Endodermal cell (in vitro differentiated cells): ENCODE measurements at regions not wholly inside any gene's neighbourhood (a gene's known extent, or its start where the extent isn't known, plus 50 kb on each side); places are given as distances from the start of the nearest gene placed in this dataset.

Experiments used
- DNase-seq: peaks from one replicate; pipeline ENCODE4 v3.0.0-alpha.2; 2017
- H3K27ac ChIP-seq: 2 replicates; pipeline ENCODE4 v1.5.1; 2013; ENCODE audit warnings: mild to moderate bottlenecking, low read depth, low read length, moderate library complexity
- H3K27me3 ChIP-seq: 2 replicates; pipeline ENCODE4 v1.6.1; 2013; ENCODE audit warnings: mild to moderate bottlenecking, low read length, moderate library complexity; ENCODE audit not compliant: insufficient read depth, control insufficient read depth, poor library complexity, severe bottlenecking
- H3K36me3 ChIP-seq: 2 replicates; pipeline ENCODE4 v1.7.0; 2013; ENCODE audit warnings: mild to moderate bottlenecking, low read length, moderate library complexity; ENCODE audit not compliant: control insufficient read depth, insufficient read depth
- H3K4me1 ChIP-seq: one replicate; pipeline ENCODE4 v1.7.0; 2013; ENCODE audit warnings: low read length; ENCODE audit not compliant: control insufficient read depth, insufficient read depth
- H3K4me3 ChIP-seq: 2 replicates; pipeline ENCODE4 v1.5.1; 2013; ENCODE audit warnings: mild to moderate bottlenecking, low read length, moderate library complexity
- H3K9ac ChIP-seq: 2 replicates; pipeline ENCODE4 v1.6.1; 2013; ENCODE audit warnings: mild to moderate bottlenecking, low read length, moderate library complexity; ENCODE audit not compliant: poor library complexity, severe bottlenecking; ENCODE audit errors: extremely low read depth
- H3K9me3 ChIP-seq: 2 replicates; pipeline ENCODE4 v1.6.1; 2013; ENCODE audit warnings: mild to moderate bottlenecking, low read length, moderate library complexity; ENCODE audit not compliant: control insufficient read depth
- H3K27ac Mint-ChIP-seq: 2 replicates; pipeline ENCODE4 v1.8.0; 2020; ENCODE audit warnings: mixed read lengths
- H3K27me3 Mint-ChIP-seq: 2 replicates; pipeline ENCODE4 v1.8.0; 2021; ENCODE audit warnings: mild to moderate bottlenecking, mixed read lengths; ENCODE audit not compliant: insufficient read depth
- H3K36me3 Mint-ChIP-seq: 2 replicates; pipeline ENCODE4 v1.8.0; 2020; ENCODE audit warnings: low read depth, mixed read lengths
- H3K4me1 Mint-ChIP-seq: 2 replicates; pipeline ENCODE4 v1.8.0; 2020; ENCODE audit warnings: mixed read lengths
- H3K4me3 Mint-ChIP-seq: 2 replicates; pipeline ENCODE4 v1.8.0; 2020; ENCODE audit warnings: mild to moderate bottlenecking, moderate library complexity, mixed read lengths
- H3K9me3 Mint-ChIP-seq: 2 replicates; pipeline ENCODE4 v1.8.0; 2020; ENCODE audit warnings: mild to moderate bottlenecking, mixed read lengths
- WGBS, 2 experiments: methylation state at CpG; one replicate each; pipeline versions ENCODE4 v1.1.5 to v1.1.7; 2013; ENCODE audit warnings: missing lambda C conversion rate in 2 of 2, mixed read lengths in 1 of 2; ENCODE audit not compliant: insufficient coverage in 1 of 2, insufficient read length in 1 of 2; 5-methylcytosine and 5-hydroxymethylcytosine counted together
- TF ChIP-seq, protein P1 (sequence below): fragments of 200-600 bp; sonication (generic); conservative IDR thresholded peaks from 2 replicates; pipeline ENCODE4 v1.5.0; 2021; ENCODE audit warnings: antibody characterized with exemption, mild to moderate bottlenecking

DNA sequence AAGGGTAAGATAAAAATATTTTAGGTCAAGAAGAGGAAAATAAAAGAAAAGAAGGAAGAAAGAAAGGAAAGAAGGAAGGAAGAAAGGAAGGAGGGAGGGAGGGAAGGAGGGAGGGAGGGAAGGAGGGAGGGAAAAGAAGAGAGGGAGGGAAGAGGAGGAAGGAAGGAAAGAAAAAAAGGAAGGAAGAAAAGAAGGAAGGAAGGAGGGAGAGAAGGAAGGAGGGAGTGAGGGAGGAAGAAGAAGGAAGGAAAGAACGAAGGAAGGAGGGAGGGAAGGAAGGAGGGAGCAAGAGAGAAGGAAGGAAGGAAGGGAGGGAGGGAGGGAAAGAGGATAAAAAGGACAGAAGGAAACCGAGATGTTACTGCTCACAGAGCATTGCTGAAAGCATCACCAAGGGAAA is 209.5 kb upstream of the PITRM1 start:
- Histone ChIP-seq H3K27ac (no peak overlapping the region), H3K36me3 (no peaks in the 10 kb centered on the region), H3K4me1 (peaks cover 3% of the 10 kb centered on the region), H3K9me3 (peaks cover 4% of the 10 kb centered on the region), H3K4me3 (no peak overlapping the region), H3K27me3 (no peaks in the 10 kb centered on the region), H3K9ac (no peak overlapping the region)
- H3K36me3 Mint-ChIP-seq, result no peaks in the 10 kb centered on the region
- no peak for DNase-seq
- TF ChIP-seq, protein P1, sequence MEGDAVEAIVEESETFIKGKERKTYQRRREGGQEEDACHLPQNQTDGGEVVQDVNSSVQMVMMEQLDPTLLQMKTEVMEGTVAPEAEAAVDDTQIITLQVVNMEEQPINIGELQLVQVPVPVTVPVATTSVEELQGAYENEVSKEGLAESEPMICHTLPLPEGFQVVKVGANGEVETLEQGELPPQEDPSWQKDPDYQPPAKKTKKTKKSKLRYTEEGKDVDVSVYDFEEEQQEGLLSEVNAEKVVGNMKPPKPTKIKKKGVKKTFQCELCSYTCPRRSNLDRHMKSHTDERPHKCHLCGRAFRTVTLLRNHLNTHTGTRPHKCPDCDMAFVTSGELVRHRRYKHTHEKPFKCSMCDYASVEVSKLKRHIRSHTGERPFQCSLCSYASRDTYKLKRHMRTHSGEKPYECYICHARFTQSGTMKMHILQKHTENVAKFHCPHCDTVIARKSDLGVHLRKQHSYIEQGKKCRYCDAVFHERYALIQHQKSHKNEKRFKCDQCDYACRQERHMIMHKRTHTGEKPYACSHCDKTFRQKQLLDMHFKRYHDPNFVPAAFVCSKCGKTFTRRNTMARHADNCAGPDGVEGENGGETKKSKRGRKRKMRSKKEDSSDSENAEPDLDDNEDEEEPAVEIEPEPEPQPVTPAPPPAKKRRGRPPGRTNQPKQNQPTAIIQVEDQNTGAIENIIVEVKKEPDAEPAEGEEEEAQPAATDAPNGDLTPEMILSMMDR, result no peak
- peaks cover 12% of the 10 kb centered on the region for H3K4me1 Mint-ChIP-seq
- H3K27ac Mint-ChIP-seq, result no peak overlapping the region
- no peak overlapping the region for H3K4me3 Mint-ChIP-seq
- H3K27me3 Mint-ChIP-seq, result no peaks in the 10 kb centered on the region
- 90% methylated on average over 2 of the region's 2 CpGs for WGBS, 2 experiments
- peaks cover 8% of the 10 kb centered on the region for H3K9me3 Mint-ChIP-seq

DNA sequence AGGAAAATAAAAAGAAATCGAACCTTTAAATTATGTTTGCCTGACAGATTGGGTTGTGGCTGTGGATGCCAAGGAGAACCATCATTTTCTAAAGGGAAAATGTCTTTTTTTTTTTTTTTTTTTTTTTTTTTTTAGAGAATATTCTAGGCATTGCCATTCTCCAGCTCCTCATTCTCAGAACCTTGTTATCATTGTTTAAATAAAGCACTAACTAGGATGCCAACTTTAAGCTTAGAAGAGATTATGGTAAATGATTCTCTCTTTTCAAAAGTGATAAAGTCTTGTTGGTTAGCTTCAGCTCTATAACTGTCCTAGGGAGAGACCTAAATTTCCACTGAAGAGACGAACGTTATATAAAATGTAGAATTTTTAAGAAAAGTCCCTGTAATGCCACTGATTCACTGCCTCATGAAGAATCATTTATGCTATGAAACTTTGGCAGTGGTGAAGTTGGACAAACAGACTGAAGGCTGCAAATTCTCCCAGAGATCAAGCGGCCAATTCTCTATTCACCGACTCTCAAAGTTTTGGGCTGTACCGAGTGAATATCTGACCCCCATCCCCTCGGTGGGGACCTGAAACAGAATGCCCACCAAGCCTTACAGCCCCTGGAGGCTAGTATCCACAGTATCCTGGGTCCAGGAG is 207.9 kb upstream of the PITRM1 start:
- H3K9me3 Mint-ChIP-seq, result peaks cover 7% of the 10 kb centered on the region
- TF ChIP-seq, protein P1, result no peak

DNA sequence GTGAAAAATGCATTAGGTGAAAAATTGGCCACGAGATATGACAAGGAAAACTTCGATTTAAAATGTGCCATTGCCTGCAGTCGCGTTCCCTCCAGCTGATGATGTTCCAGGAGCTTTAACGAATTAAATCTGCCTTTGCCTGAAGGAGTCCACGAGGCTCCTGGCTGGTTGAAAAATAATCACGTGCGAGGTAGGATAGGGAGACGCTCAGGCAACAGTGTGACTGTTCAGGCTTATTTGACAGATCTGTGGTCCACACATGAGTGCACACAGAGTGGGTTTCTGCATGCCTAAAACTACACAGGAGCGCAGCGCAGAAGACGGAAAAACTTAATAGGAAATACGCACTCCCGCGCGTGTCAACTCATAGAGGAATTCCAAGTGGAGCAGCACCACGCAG is 204.0 kb upstream of the PITRM1 start:
- H3K27ac ChIP-seq, result no peak overlapping the region
- H3K36me3 Mint-ChIP-seq, result no peaks in the 10 kb centered on the region
- no peaks in the 10 kb centered on the region for H3K9me3 Mint-ChIP-seq
- DNase-seq, result no peak
- no peaks in the 10 kb centered on the region for H3K27me3 Mint-ChIP-seq
- no peak overlapping the region for H3K27ac Mint-ChIP-seq
- H3K4me1 ChIP-seq, result peaks cover 3% of the 10 kb centered on the region
- H3K4me3 Mint-ChIP-seq, result no peak overlapping the region
- no peaks in the 10 kb centered on the region for H3K9me3 ChIP-seq
- WGBS, 2 experiments, result 94 to 95% methylated on average over 14 to 17 of the region's 17 CpGs
- H3K27me3 ChIP-seq, result no peaks in the 10 kb centered on the region
- peaks cover 12% of the 10 kb centered on the region for H3K4me1 Mint-ChIP-seq
- TF ChIP-seq, protein P1, result no peak
- H3K9ac ChIP-seq, result no peak overlapping the region
- no peak overlapping the region for H3K4me3 ChIP-seq
- no peaks in the 10 kb centered on the region for H3K36me3 ChIP-seq

More for the DNA sequence above, 207.9 kb upstream of the PITRM1 start:
- H3K4me1 Mint-ChIP-seq, result peaks cover 12% of the 10 kb centered on the region
- no peaks in the 10 kb centered on the region for H3K36me3 Mint-ChIP-seq
- no peak overlapping the region for H3K9ac ChIP-seq
- 90% methylated on average over 5 to 7 of the region's 7 CpGs for WGBS, 2 experiments
- H3K4me3 Mint-ChIP-seq, result no peak overlapping the region
- H3K9me3 ChIP-seq, result peaks cover under 1% of the 10 kb centered on the region
- no peak overlapping the region for H3K4me3 ChIP-seq
- no peaks in the 10 kb centered on the region for H3K27me3 ChIP-seq
- DNase-seq, result no peak
- H3K27ac ChIP-seq, result no peak overlapping the region
- no peaks in the 10 kb centered on the region for H3K36me3 ChIP-seq
- H3K4me1 ChIP-seq, result peaks cover 3% of the 10 kb centered on the region
- H3K27ac Mint-ChIP-seq, result no peak overlapping the region
- no peaks in the 10 kb centered on the region for H3K27me3 Mint-ChIP-seq
